SK-N-SH treated with all-trans-retinoic acid at 6 μM for 48 hours (cell line): ENCODE measurements at regions not wholly inside any gene's neighbourhood (a gene's known extent, or its start where the extent isn't known, plus 50 kb on each side); places are given as distances from the start of the nearest gene placed in this dataset.

Experiments
- ARNTL ChIP-seq: fragments of 450-650 bp; formaldehyde crosslinking; IDR thresholded peaks from 2 replicates; pipeline ENCODE4 v1.5.0; 2020; ENCODE audit warnings: low read depth, mild to moderate bottlenecking, moderate library complexity, borderline replicate concordance
- TF ChIP-seq, protein P1 (sequence below): fragments of 250-450 bp; sonication (Bioruptor Pico); IDR thresholded peaks from 2 replicates; pipeline ENCODE4 v1.5.1; 2020; ENCODE audit warnings: low read depth, mild to moderate bottlenecking, moderate library complexity

DNA sequence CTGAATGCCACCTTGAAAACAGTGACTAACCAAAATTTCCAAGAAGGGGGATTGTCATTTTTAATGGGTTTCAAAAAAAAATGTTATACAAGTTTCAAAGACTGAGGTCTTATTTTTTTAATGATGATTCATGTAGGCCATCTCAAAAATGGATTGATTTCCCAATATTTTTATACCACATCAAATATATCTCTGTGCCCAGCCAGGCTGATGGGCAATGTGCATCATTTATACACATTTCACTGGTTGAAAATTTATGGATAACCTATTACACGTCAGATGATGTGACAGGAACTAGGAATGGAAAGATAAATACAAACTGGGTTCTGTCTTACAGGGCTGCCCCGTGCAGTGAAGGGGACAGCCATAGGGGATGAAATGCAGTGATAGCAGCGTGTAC, 112.7 kb upstream of the TMPO start:
- TF ChIP-seq, protein P1, sequence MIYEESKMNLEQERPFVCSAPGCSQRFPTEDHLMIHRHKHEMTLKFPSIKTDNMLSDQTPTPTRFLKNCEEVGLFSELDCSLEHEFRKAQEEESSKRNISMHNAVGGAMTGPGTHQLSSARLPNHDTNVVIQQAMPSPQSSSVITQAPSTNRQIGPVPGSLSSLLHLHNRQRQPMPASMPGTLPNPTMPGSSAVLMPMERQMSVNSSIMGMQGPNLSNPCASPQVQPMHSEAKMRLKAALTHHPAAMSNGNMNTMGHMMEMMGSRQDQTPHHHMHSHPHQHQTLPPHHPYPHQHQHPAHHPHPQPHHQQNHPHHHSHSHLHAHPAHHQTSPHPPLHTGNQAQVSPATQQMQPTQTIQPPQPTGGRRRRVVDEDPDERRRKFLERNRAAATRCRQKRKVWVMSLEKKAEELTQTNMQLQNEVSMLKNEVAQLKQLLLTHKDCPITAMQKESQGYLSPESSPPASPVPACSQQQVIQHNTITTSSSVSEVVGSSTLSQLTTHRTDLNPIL (CRISPR knock-in tag), result no peak
- no peak for TF ChIP-seq ARNTL (CRISPR knock-in tag)
